ENCODE measurements at regions not wholly inside any gene's neighbourhood (a gene's known extent, or its start where the extent isn't known, plus 50 kb on each side); places are given as distances from the start of the nearest gene placed in this dataset.

DNA sequence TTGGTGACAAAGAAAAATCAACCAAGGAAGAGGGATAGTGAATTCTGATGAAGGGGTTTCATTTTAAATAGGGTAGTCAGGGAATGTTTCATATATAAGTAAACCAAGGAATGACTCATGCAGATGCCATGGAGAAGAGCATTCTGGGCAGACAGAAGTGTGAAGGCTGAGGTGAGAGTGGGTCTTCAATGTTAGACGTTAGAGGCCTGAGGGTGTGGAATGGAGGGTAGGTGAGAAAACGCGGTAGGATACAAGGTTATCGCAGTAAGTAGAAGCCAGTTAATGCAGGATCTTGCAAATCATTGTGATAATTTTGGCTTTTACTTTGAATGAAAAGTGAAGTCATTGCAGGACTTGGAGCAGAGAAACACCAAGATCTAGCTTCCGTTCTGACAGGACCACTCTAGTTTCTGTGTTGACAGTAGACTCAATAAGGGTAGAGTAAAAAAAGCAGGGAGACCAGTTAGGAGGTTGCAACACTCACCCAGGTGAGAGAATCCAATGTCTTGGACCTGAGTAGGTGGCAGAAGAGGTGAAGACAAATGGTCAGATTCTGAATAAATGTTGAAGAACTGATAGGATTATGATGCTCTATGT, 225.2 kb upstream of the TMTC4 start:
- TF ChIP-seq CTCF (IDR thresholded peaks at IDR 0.05; ENCODE audit: insufficient read depth, missing control alignments) = no peak
- no peak for FAIRE-seq
- no peak for DNase-seq (ENCODE audit: insufficient read length, low spot score)

GRCh38 chr13:100898431-100898830, 223.8 kb upstream of the TMTC4 start:
- TF ChIP-seq CTCF (IDR thresholded peaks at IDR 0.05; ENCODE audit: insufficient read depth, missing control alignments) = no peak
- FAIRE-seq = no peak
- no peak for DNase-seq (ENCODE audit: insufficient read length, low spot score)

DNA sequence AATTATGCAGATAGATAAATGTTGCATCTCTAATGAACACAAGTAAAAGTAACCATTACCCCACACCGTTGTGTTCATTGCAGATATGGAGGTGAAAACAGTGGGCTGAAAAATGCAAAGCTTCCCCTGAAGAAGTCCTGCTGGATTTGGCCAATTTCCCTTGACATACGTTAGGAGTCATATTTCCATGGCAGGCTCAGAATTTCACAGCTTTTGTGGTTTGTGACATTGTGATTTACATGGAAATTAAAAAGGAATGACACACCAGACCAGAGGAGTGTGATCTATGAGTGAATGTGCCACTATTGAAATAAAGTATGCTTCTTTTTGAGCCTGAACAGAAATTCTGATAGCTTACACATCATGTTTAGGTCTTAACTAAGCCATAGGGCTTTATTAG, 221.1 kb upstream of the TMTC4 start:
- no peak for FAIRE-seq

GRCh38 chr13:100892981-100893380, 218.4 kb upstream of the TMTC4 start:
- TF ChIP-seq CTCF (IDR thresholded peaks at IDR 0.05; ENCODE audit: insufficient read depth, missing control alignments) = no peak
- FAIRE-seq (no peak), DNase-seq (ENCODE audit: insufficient read length, low spot score) (no peak)

More for the DNA sequence above, 221.1 kb upstream of the TMTC4 start:
- TF ChIP-seq CTCF (IDR thresholded peaks at IDR 0.05; ENCODE audit: insufficient read depth, missing control alignments) = no peak
- DNase-seq (ENCODE audit: insufficient read length, low spot score) = no peak

DNA sequence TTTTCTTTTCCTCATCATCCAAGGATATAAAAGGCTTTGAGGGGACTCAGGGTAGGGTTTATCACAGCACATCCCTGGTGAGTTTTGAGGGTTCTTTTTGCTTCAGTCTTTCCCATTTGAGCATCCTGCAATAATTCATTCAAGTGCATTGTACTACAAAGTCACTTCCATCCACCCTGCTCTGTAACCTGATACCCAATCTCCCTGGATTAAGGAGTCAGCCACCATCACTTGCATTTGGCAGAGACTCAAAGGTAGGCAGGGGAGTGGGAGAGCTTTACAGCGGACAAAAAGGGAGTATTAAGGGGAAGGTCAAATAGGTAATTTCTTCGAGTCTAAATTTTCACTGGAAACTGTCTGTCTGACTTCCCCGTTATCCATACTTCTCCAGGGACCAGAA, 216.1 kb upstream of the TMTC4 start:
- FAIRE-seq = no peak
- DNase-seq (ENCODE audit: insufficient read length, low spot score) = no peak
- TF ChIP-seq CTCF (IDR thresholded peaks at IDR 0.05; ENCODE audit: insufficient read depth, missing control alignments) = no peak

GRCh38 chr13:100887729-100888151, 213.1 kb upstream of the TMTC4 start:
- no peak for DNase-seq (ENCODE audit: insufficient read length, low spot score)
- no peak for TF ChIP-seq CTCF (IDR thresholded peaks at IDR 0.05; ENCODE audit: insufficient read depth, missing control alignments)
- FAIRE-seq = no peak

GRCh38 chr13:100883453-100883852, 208.9 kb upstream of the TMTC4 start:
- FAIRE-seq (no peak), DNase-seq (ENCODE audit: insufficient read length, low spot score) (no peak)
- no peak for TF ChIP-seq CTCF (IDR thresholded peaks at IDR 0.05; ENCODE audit: insufficient read depth, missing control alignments)

Data from D721Med (cell line).